HEK293 (cell line): ENCODE measurements at regions not wholly inside any gene's neighbourhood (a gene's known extent, or its start where the extent isn't known, plus 50 kb on each side); places are given as distances from the start of the nearest gene placed in this dataset.

ENCODE experiments used
- CTCF ChIA-PET: fragments of 350-600 bp; formaldehyde crosslinking; extraction: SDS; loops from one replicate; lab custom pipeline; 2021; ENCODE audit warnings: antibody characterized with exemption; lab: Yijun Ruan, JAX
- POLR2A ChIA-PET: fragments of 300-600 bp; formaldehyde crosslinking; extraction: SDS; loops from one replicate; lab custom pipeline; 2020; ENCODE audit warnings: antibody characterized with exemption, inconsistent platforms; lab: Yijun Ruan, JAX
- H3K27ac ChIP-seq: fragments of 200-500 bp; sonication (Bioruptor generic); 2 replicates; pipeline ENCODE4 v1.5.1; 2014; ENCODE audit warnings: low read depth, low read length, control low read depth, inconsistent platforms; ENCODE audit errors: extremely low read depth
- H3K36me3 ChIP-seq, 2 experiments: fragments of 200-500 bp in 1 of 2; sonication (Bioruptor generic) in 1 of 2; 1 replicate in 1 of 2; 2 replicates in 1 of 2; pipeline ENCODE4 v1.5.1; 2014 to 2017; ENCODE audit warnings: inconsistent platforms in 2 of 2, low read length in 2 of 2; ENCODE audit not compliant: control insufficient read depth in 2 of 2, insufficient read depth in 1 of 2
- H3K4me1 ChIP-seq: fragments of 200-500 bp; sonication (Bioruptor generic); 2 replicates; pipeline ENCODE4 v1.5.1; 2014; ENCODE audit warnings: mild to moderate bottlenecking, low read length, inconsistent platforms; ENCODE audit not compliant: control insufficient read depth, insufficient read depth
- H3K4me3 ChIP-seq: 2 replicates; pipeline ENCODE4 v1.5.1; 2011; ENCODE audit warnings: low read depth, mild to moderate bottlenecking, control low read depth, low read length, moderate library complexity
- H3K9me3 ChIP-seq: fragments of 200-500 bp; sonication (Bioruptor generic); 2 replicates; pipeline ENCODE4 v1.5.1; 2014; ENCODE audit warnings: low read depth, low read length, inconsistent platforms; ENCODE audit not compliant: control insufficient read depth, insufficient read depth
- GLI4 ChIP-seq: fragments of 450-650 bp; formaldehyde crosslinking; IDR thresholded peaks from 2 replicates; pipeline ENCODE4 v1.5.1; 2016; ENCODE audit warnings: missing biosample characterization, missing genetic modification characterization
- HOXC10 ChIP-seq: sonication (generic); formaldehyde crosslinking; IDR thresholded peaks from 2 replicates; pipeline ENCODE4 v1.8.1; 2023; ENCODE audit warnings: mild to moderate bottlenecking, missing genetic modification reagents
- KLF1 ChIP-seq: fragments of 450-650 bp; formaldehyde crosslinking; IDR thresholded peaks from 2 replicates; pipeline ENCODE4 v1.5.1; 2016; ENCODE audit warnings: missing biosample characterization, missing genetic modification characterization
- OSR2 ChIP-seq: fragments of 450-650 bp; formaldehyde crosslinking; IDR thresholded peaks from 2 replicates; pipeline ENCODE4 v1.5.1; 2016; ENCODE audit warnings: missing biosample characterization, missing genetic modification characterization
- SP7 ChIP-seq: fragments of 450-650 bp; formaldehyde crosslinking; IDR thresholded peaks from 2 replicates; pipeline ENCODE4 v1.5.1; 2016; ENCODE audit warnings: missing biosample characterization, missing genetic modification characterization
- ZBTB20 ChIP-seq: fragments of 450-650 bp; formaldehyde crosslinking; IDR thresholded peaks from 2 replicates; pipeline ENCODE4 v1.5.1; 2016; ENCODE audit warnings: missing biosample characterization, missing genetic modification characterization
- ZBTB48 ChIP-seq: fragments of 450-650 bp; formaldehyde crosslinking; IDR thresholded peaks from 2 replicates; pipeline ENCODE4 v1.5.1; 2016; ENCODE audit warnings: missing biosample characterization, missing genetic modification characterization
- ZNF155 ChIP-seq: fragments of 450-650 bp; formaldehyde crosslinking; IDR thresholded peaks from 2 replicates; pipeline ENCODE4 v1.5.1; 2016; ENCODE audit warnings: missing biosample characterization, missing genetic modification characterization
- ZNF16 ChIP-seq: fragments of 450-650 bp; formaldehyde crosslinking; IDR thresholded peaks from 2 replicates; pipeline ENCODE4 v1.5.1; 2016; ENCODE audit warnings: low read depth, missing biosample characterization, missing genetic modification characterization
- ZNF175 ChIP-seq: fragments of 450-650 bp; formaldehyde crosslinking; IDR thresholded peaks from 2 replicates; pipeline ENCODE4 v1.5.1; 2016; ENCODE audit warnings: missing biosample characterization, missing genetic modification characterization
- ZNF211 ChIP-seq: fragments of 450-650 bp; formaldehyde crosslinking; IDR thresholded peaks from 2 replicates; pipeline ENCODE4 v1.5.1; 2016; ENCODE audit warnings: low read depth, missing biosample characterization, missing genetic modification characterization
- ZNF214 ChIP-seq: fragments of 450-650 bp; formaldehyde crosslinking; IDR thresholded peaks from 2 replicates; pipeline ENCODE4 v1.5.1; 2017; ENCODE audit warnings: missing biosample characterization, mild to moderate bottlenecking, missing genetic modification characterization, borderline replicate concordance
- ZNF274 ChIP-seq, 2 experiments: fragments of 200-500 bp in 1 of 2; fragments of 450-650 bp in 1 of 2; sonication (Bioruptor generic) in 1 of 2; formaldehyde crosslinking in 1 of 2; IDR thresholded peaks; 2 replicates each; pipeline versions ENCODE4 v1.5.1 to v1.6.1; 2014 to 2016; ENCODE audit warnings: borderline replicate concordance in 1 of 2, inconsistent platforms in 1 of 2, low read length in 1 of 2, missing biosample characterization in 1 of 2, missing genetic modification characterization in 1 of 2
- ZNF302 ChIP-seq: fragments of 450-650 bp; formaldehyde crosslinking; IDR thresholded peaks from 2 replicates; pipeline ENCODE4 v1.5.1; 2016; ENCODE audit warnings: missing biosample characterization, missing genetic modification characterization, low read depth
- ZNF311 ChIP-seq: fragments of 450-650 bp; formaldehyde crosslinking; IDR thresholded peaks from 2 replicates; pipeline ENCODE4 v1.5.1; 2017; ENCODE audit warnings: missing biosample characterization, missing genetic modification characterization, borderline replicate concordance
- ZNF335 ChIP-seq: fragments of 450-650 bp; formaldehyde crosslinking; conservative IDR thresholded peaks from 2 replicates; pipeline ENCODE4 v1.5.1; 2016; ENCODE audit warnings: missing biosample characterization, missing genetic modification characterization
- ZNF37A ChIP-seq: fragments of 450-650 bp; IDR thresholded peaks from 2 replicates; pipeline ENCODE4 v1.5.1; 2018; ENCODE audit warnings: missing biosample characterization, missing genetic modification characterization
- ZNF473 ChIP-seq: fragments of 450-650 bp; formaldehyde crosslinking; IDR thresholded peaks from 2 replicates; pipeline ENCODE4 v1.5.1; 2017; ENCODE audit warnings: missing biosample characterization, missing genetic modification characterization
- TF ChIP-seq, protein P1 (sequence below): fragments of 450-650 bp; formaldehyde crosslinking; IDR thresholded peaks from 2 replicates; pipeline ENCODE4 v1.5.1; 2016; ENCODE audit warnings: missing biosample characterization, missing genetic modification characterization
- TF ChIP-seq, protein P2 (sequence below): fragments of 450-650 bp; formaldehyde crosslinking; IDR thresholded peaks from 2 replicates; pipeline ENCODE4 v1.5.1; 2017; ENCODE audit warnings: missing biosample characterization, missing genetic modification characterization
- TF ChIP-seq, protein P3 (sequence below): fragments of 450-650 bp; formaldehyde crosslinking; IDR thresholded peaks from 2 replicates; pipeline ENCODE4; 2016; ENCODE audit warnings: missing biosample characterization, missing genetic modification characterization
- TF ChIP-seq, protein P4 (sequence below): fragments of 450-650 bp; formaldehyde crosslinking; IDR thresholded peaks from 2 replicates; pipeline ENCODE4 v1.5.1; 2016; ENCODE audit warnings: missing biosample characterization, missing genetic modification characterization
- TF ChIP-seq, protein P5 (sequence below): IDR thresholded peaks from 2 replicates; pipeline ENCODE4 v1.6.1; 2011; ENCODE audit warnings: mild to moderate bottlenecking, low read depth, low read length, borderline replicate concordance

DNA sequence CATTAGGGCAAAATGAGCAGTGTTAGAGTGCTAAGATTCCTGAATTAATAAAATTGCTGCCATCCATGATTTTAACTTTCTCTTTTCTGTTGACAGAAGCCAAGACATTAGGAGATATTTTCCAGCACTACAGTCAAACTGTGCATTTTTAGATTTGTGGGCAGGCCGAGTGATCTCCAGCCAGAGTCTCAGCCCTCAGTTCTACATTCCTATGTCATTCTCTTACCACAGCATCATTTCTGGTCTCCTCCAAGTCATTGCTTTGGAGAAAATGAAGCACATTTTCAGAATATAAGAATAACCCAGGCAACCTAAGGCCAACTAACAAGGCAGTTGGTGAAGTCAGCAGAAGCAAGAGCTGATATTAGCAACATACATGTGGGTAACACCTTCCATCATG lies 74.6 kb upstream of the NUDT7 start:
- no peaks in the 10 kb centered on the region for H3K36me3 ChIP-seq
- POLR2A ChIA-PET = no interaction called here
- no peaks in the 10 kb centered on the region for H3K9me3 ChIP-seq
- no peak overlapping the region for H3K4me3 ChIP-seq
- no peak for TF ChIP-seq ZNF16
- TF ChIP-seq, protein P1, sequence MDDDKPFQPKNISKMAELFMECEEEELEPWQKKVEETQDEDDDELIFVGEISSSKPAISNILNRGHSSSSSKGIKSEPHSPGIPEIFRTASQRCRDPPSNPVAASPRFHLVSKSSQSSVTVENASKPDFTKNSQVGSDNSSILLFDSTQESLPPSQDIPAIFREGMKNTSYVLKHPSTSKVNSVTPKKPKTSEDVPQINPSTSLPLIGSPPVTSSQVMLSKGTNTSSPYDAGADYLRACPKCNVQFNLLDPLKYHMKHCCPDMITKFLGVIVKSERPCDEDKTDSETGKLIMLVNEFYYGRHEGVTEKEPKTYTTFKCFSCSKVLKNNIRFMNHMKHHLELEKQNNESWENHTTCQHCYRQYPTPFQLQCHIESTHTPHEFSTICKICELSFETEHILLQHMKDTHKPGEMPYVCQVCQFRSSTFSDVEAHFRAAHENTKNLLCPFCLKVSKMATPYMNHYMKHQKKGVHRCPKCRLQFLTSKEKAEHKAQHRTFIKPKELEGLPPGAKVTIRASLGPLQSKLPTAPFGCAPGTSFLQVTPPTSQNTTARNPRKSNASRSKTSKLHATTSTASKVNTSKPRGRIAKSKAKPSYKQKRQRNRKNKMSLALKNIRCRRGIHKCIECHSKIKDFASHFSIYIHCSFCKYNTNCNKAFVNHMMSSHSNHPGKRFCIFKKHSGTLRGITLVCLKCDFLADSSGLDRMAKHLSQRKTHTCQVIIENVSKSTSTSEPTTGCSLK = no peak
- TF ChIP-seq ZNF211 (tag by site-specific recombination) = no peak
- TF ChIP-seq GLI4 (tag by site-specific recombination) = no peak
- TF ChIP-seq ZNF302 (tag by site-specific recombination) = no peak
- no peak for TF ChIP-seq HOXC10
- TF ChIP-seq ZBTB20 = no peak
- TF ChIP-seq, protein P2, sequence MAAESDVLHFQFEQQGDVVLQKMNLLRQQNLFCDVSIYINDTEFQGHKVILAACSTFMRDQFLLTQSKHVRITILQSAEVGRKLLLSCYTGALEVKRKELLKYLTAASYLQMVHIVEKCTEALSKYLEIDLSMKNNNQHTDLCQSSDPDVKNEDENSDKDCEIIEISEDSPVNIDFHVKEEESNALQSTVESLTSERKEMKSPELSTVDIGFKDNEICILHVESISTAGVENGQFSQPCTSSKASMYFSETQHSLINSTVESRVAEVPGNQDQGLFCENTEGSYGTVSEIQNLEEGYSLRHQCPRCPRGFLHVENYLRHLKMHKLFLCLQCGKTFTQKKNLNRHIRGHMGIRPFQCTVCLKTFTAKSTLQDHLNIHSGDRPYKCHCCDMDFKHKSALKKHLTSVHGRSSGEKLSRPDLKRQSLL (tag by site-specific recombination) = no peak
- CTCF ChIA-PET = interaction anchor here (0.6 to 0.9 kb wide), 2 partner anchors 27 to 78 kb away, joined by 3 to 5 read pairs; no protein-coding TSS in a partner anchor
- no peak overlapping the region for H3K27ac ChIP-seq
- no peaks in the 10 kb centered on the region for H3K4me1 ChIP-seq

DNA sequence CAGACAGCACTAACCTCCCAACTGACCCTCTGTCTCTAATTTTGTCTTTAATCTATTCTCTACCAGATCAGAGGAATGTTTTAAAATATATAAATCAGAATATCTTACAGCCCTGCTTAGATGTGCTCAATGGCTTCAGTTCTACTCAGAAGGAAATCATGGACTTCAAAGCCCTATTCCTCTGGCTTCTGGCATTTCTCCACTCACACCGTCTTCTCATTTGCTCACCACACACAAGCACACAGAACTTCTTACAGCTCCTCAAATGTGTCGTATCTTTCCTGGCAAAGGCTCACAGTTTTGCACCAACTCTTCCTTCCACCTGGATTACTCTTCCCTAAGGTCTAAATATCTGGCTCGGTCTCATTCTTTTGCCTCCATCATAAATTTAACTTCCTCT lies 71.6 kb upstream of the NUDT7 start:
- Histone ChIP-seq H3K27ac (no peak overlapping the region), H3K9me3 (no peaks in the 10 kb centered on the region), H3K4me3 (no peak overlapping the region), H3K4me1 (no peaks in the 10 kb centered on the region), H3K36me3 (no peaks in the 10 kb centered on the region)
- CTCF ChIA-PET = interaction anchor here (0.6 to 1.6 kb wide), 3 partner anchors 9 to 422 kb away, joined by 3 to 4 read pairs (median 3); no protein-coding TSS in a partner anchor
- TF ChIP-seq ZNF155 (tag by site-specific recombination) (no peak), ZNF175 (tag by site-specific recombination) (no peak), KLF1 (tag by site-specific recombination) (no peak)
- TF ChIP-seq, protein P3, sequence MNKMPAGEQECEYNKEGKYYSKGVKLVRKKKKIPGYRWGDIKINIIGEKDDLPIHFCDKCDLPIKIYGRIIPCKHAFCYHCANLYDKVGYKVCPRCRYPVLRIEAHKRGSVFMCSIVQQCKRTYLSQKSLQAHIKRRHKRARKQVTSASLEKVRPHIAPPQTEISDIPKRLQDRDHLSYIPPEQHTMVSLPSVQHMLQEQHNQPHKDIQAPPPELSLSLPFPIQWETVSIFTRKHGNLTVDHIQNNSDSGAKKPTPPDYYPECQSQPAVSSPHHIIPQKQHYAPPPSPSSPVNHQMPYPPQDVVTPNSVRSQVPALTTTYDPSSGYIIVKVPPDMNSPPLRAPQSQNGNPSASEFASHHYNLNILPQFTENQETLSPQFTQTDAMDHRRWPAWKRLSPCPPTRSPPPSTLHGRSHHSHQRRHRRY = no peak
- POLR2A ChIA-PET = no interaction called here

DNA sequence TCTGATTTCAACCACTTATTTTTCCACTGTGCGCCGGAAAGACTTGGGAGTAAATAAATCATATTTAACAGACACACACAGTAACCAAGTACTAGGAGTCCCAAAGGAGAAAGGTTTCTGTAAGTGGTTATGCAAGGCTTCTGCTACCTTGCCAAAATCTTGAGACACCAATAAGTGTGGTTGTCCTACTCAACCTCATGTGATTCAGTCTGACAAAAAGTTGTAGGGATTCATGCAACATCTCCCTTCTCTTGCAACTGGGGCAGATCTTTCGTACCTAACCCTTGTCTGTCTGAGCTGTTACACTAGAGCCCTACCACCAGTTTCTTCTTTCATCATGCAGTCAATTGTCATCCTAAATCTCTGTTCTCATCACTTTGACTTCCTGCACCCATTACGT lies 69.9 kb upstream of the NUDT7 start:
- TF ChIP-seq, protein P4, sequence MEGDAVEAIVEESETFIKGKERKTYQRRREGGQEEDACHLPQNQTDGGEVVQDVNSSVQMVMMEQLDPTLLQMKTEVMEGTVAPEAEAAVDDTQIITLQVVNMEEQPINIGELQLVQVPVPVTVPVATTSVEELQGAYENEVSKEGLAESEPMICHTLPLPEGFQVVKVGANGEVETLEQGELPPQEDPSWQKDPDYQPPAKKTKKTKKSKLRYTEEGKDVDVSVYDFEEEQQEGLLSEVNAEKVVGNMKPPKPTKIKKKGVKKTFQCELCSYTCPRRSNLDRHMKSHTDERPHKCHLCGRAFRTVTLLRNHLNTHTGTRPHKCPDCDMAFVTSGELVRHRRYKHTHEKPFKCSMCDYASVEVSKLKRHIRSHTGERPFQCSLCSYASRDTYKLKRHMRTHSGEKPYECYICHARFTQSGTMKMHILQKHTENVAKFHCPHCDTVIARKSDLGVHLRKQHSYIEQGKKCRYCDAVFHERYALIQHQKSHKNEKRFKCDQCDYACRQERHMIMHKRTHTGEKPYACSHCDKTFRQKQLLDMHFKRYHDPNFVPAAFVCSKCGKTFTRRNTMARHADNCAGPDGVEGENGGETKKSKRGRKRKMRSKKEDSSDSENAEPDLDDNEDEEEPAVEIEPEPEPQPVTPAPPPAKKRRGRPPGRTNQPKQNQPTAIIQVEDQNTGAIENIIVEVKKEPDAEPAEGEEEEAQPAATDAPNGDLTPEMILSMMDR (tag by site-specific recombination) = no peak
- TF ChIP-seq ZNF37A (tag by site-specific recombination) (no peak), ZNF473 (tag by site-specific recombination) (no peak), SP7 (no peak), OSR2 (no peak), ZNF214 (no peak), ZNF335 (tag by site-specific recombination) (no peak), ZBTB48 (tag by site-specific recombination) (no peak), ZNF311 (tag by site-specific recombination) (no peak), ZNF274 (IDR thresholded peaks at IDR 0.05; ENCODE audit: low read length) (no peak), ZNF274 (tag by site-specific recombination; IDR thresholded peaks at IDR 0.05; ENCODE audit: borderline replicate concordance) (no peak)
- TF ChIP-seq, protein P2 (tag by site-specific recombination) = no peak
- TF ChIP-seq, protein P5, sequence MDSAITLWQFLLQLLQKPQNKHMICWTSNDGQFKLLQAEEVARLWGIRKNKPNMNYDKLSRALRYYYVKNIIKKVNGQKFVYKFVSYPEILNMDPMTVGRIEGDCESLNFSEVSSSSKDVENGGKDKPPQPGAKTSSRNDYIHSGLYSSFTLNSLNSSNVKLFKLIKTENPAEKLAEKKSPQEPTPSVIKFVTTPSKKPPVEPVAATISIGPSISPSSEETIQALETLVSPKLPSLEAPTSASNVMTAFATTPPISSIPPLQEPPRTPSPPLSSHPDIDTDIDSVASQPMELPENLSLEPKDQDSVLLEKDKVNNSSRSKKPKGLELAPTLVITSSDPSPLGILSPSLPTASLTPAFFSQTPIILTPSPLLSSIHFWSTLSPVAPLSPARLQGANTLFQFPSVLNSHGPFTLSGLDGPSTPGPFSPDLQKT = no peak
- Histone ChIP-seq H3K4me3 (no peak overlapping the region), H3K4me1 (no peaks in the 10 kb centered on the region), H3K36me3 (no peaks in the 10 kb centered on the region), H3K9me3 (no peaks in the 10 kb centered on the region), H3K27ac (no peak overlapping the region)
- CTCF ChIA-PET = interaction anchor here (1.6 kb wide), 1 partner anchor 57 kb away, joined by 3 read pairs; no protein-coding TSS in a partner anchor
- POLR2A ChIA-PET = no interaction called here
